GM12875 (cell line): ENCODE measurements at regions not wholly inside any gene's neighbourhood (a gene's known extent, or its start where the extent isn't known, plus 50 kb on each side); places are given as distances from the start of the nearest gene placed in this dataset.

Experiments
- H3K4me3 ChIP-seq: one replicate; pipeline ENCODE4 v1.5.1; 2011; ENCODE audit warnings: low read depth, low read length, control low read depth
- CTCF ChIP-seq: IDR thresholded peaks from 2 replicates; pipeline ENCODE4 v1.5.1; 2011; ENCODE audit warnings: low read depth, mild to moderate bottlenecking, control low read depth, inconsistent platforms, low read length, moderate library complexity, borderline replicate concordance; ENCODE audit not compliant: insufficient read depth

DNA sequence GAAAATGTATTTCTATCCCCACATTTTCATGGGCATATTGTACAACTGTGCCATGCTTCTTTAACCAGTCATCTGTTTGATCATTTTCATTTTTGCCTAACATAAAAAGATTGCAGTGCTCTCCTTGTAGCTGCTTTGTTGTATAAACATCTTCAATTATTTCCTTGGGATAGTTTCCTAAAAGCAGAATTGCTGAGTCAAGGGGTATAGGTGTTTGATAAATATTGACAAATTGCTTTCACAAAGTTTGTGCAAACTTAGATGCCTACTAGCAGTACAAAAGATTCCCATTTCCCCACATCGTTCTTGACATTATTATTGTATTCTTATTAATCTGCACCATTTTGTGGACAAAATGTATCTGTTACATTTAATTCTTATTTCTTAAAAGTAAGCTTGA lies 479.6 kb downstream of the FBXO15 start:
- H3K4me3 ChIP-seq, result no peak overlapping the region
- no peak for TF ChIP-seq CTCF

DNA sequence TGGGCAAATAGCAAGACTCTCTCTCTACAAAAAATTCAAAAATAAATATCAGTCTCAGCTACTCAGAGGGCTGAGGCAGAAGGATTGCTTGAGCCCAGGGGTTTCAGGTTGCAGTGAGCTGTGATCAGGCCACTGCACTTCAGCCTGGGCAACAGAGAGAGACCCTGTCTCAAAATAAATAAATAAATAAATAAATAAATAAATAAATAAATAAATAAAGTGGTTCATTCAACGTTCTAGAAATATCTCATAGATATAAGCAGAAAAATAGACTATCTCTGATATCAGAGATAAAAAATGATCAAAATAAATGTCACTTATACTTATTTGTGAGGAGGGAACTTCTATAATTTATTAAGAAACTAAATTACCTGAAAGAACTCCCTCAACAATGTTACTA lies 480.9 kb downstream of the FBXO15 start:
- H3K4me3 ChIP-seq, result no peak overlapping the region
- no peak for TF ChIP-seq CTCF

GRCh38 chr18:73664896-73665295 lies 482.7 kb downstream of the FBXO15 start:
- TF ChIP-seq CTCF, result no peak
- H3K4me3 ChIP-seq, result no peak overlapping the region

DNA sequence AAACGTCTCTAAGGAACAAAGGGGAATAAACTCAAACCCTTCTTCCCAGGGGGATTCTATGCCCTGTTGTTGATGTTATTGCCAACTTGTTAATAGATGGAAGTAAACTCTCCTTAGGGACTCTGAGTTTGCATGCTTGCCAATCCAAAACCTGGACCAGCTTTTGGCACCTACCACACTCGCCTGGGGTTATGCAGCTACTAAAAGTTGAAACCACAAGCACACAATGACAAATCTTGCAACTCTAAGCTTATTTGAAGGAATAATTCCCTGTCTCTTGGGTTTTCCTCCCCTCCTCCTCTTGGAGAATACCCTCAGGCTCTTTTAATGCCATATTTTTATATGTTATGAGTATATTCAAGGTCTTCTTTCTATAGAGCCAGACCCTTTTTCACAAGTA lies 484.1 kb downstream of the FBXO15 start:
- no peak overlapping the region for H3K4me3 ChIP-seq
- no peak for TF ChIP-seq CTCF

- no peak for TF ChIP-seq CTCF
- no peak overlapping the region for H3K4me3 ChIP-seq
Observed at GRCh38 chr18:73662421-73662820, 485.2 kb downstream of the FBXO15 start.

DNA sequence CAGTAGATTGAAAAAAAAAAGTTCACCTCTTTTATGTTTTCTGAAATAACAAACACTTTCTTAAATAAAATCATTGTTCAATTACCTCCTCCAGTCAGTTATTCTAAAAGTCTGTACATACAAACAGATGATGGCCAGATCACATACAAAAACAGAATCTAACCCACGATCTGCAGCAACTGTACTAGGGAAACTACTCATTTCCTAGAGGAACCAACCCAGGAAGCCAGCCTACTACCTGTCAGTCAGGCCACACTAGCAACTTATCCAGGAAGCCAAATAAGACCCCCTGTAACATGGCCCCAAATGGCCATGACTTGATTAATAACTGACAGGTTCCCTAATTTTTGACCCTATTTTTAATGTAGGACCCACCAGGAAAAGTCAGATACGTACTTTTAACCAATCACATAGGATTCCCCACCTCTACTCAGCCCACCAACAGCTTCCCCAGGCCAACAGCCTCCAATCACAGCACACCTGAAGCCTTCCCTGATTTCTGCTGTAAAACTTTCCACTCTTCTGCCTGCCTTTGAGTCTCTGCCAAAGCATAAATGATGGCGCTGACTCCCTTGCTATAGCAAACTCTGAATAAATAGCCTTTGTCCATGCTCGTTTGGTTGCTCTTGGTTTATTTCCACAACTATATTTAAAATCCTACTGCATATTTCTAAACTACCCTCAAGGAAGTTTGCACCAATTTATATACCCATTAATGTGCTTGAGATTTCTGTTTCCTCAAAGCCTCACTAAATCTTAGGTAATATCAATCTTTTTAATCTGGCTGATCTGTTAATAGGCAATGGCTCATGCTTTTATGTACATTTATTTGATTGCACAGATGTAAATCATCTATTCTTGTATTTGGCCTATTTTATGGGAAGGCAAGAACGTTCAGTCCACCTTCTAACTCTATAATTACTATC lies 486.4 kb downstream of the FBXO15 start:
- no peak for TF ChIP-seq CTCF
- no peak overlapping the region for H3K4me3 ChIP-seq

DNA sequence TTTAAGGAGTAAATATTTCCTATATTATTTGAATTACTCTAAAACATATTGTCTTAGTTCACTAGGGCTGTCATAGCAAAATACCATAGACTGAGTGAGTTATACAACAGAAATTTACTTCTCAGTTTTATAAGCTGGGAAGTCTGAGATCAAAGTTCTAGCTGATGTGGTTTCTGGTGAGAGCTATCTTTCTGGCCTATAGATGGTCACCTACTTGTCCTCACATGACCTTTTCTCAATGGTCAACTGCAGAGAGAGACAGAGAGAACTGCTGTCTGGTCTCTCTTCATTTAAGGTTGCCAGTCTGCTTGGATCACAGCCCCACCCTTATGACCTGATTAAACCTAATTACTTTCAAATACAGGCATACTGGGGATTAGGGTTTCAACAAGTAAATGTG lies 490.9 kb downstream of the FBXO15 start:
- TF ChIP-seq CTCF, result no peak
- no peak overlapping the region for H3K4me3 ChIP-seq
